ENCODE measurements at regions not wholly inside any gene's neighbourhood (a gene's known extent, or its start where the extent isn't known, plus 50 kb on each side); places are given as distances from the start of the nearest gene placed in this dataset.

DNA sequence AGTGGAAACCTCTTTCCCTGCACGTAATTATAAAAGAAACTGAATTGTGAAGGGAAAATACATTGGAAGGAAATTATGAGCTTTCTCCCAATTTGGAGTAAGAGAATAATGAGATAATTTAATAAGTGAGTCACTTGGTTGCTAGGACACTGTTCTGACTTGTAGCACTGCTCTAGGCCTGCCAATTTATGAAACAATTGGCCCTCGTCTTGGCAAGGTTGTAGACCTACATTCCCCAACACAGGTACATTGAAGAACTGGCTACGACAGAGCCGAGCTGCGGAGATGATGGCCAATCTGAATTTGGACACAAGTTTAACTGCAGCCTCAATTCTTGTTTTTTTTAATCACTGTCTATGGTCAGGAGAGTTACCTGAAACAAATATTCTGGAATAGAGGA lies 674.1 kb downstream of the MECOM start:
- DNase-seq = no peak

DNA sequence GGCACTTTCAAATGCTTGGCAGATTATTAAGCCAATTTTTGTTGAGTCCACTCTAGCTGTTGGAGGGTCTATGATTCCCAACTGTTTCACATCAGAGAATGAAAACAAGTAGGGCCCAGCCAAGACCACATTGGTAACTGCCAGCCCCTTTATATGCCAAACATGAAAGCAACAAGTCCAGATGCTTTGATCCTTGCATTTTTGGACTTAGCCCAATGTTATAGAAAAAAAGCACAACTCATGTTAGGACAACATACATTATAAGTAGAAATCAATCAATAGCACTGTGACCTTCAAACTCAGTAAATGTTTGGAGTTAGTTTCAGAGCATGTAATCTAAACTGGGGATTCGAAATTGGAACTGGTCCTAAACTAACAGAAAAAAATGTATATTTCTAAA lies 674.7 kb downstream of the MECOM start:
- no peaks in the 10 kb centered on the region for H3K36me3 ChIP-seq (ENCODE audit: low read depth)
- DNase-seq (no peak), ATAC-seq (no peak)
- H3K9me3 ChIP-seq = no peaks in the 10 kb centered on the region
- TF ChIP-seq, protein P1, sequence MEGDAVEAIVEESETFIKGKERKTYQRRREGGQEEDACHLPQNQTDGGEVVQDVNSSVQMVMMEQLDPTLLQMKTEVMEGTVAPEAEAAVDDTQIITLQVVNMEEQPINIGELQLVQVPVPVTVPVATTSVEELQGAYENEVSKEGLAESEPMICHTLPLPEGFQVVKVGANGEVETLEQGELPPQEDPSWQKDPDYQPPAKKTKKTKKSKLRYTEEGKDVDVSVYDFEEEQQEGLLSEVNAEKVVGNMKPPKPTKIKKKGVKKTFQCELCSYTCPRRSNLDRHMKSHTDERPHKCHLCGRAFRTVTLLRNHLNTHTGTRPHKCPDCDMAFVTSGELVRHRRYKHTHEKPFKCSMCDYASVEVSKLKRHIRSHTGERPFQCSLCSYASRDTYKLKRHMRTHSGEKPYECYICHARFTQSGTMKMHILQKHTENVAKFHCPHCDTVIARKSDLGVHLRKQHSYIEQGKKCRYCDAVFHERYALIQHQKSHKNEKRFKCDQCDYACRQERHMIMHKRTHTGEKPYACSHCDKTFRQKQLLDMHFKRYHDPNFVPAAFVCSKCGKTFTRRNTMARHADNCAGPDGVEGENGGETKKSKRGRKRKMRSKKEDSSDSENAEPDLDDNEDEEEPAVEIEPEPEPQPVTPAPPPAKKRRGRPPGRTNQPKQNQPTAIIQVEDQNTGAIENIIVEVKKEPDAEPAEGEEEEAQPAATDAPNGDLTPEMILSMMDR (IDR thresholded peaks at IDR 0.05) = no peak
- no peaks in the 10 kb centered on the region for H3K4me1 ChIP-seq (ENCODE audit: low read depth)
- H3K4me3 ChIP-seq = no peak overlapping the region
- intact Hi-C loops (cut with DNase I, micrococcal nuclease) = no loop called here

More for the DNA sequence above, 674.1 kb downstream of the MECOM start:
- TF ChIP-seq, protein P1 (IDR thresholded peaks at IDR 0.05) = no peak
- H3K9me3 ChIP-seq = no peaks in the 10 kb centered on the region
- intact Hi-C loops (cut with DNase I, micrococcal nuclease) = no loop called here
- no peaks in the 10 kb centered on the region for H3K4me1 ChIP-seq (ENCODE audit: low read depth)
- no peak for ATAC-seq
- H3K36me3 ChIP-seq (ENCODE audit: low read depth) = no peaks in the 10 kb centered on the region
- H3K4me3 ChIP-seq = no peak overlapping the region

DNA sequence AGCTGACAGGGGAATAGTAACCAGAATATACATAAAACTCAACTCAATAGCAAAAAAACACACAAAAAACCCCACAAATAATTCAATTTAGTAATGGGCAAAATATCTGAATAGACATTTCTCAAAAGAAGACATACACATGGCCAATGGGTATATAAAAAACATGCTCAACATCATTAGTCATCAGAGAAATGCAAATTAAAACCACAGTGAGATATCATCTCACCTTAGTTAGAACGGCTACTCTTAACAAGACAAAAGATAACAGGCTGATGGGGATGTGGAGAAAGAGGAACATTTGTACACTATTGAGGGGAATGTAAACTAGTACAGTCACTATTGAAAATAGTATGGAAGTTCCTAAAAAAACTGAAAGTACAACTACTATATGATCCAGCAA lies 678.6 kb downstream of the MECOM start:
- TF ChIP-seq, protein P1 (IDR thresholded peaks at IDR 0.05) = no peak
- Histone ChIP-seq H3K9me3 (no peaks in the 10 kb centered on the region), H3K4me1 (ENCODE audit: low read depth) (no peaks in the 10 kb centered on the region), H3K4me3 (no peak overlapping the region), H3K36me3 (ENCODE audit: low read depth) (no peaks in the 10 kb centered on the region)
- ATAC-seq (no peak), DNase-seq (no peak)
- intact Hi-C loops (cut with DNase I, micrococcal nuclease) = no loop called here

DNA sequence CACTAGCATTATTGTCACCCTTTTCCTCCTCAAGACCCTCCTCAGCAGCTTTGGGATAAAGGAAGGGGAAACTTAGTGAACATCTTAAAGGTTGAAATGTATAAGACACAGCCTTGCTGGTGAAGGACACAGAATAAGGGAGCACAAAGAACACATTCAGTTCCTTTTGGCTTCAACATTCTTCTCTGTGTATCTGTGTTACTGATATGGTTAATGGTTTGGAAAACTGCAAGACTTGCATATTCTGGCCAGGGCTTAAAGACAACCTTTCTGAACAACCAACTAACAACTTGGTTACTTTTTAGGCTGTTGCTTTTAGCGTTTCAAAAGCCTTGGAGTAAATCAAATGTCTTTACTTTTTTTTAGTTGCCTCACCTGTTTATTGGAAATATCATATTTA lies 680.5 kb downstream of the MECOM start:
- TF ChIP-seq, protein P1 (IDR thresholded peaks at IDR 0.05) = no peak
- no peaks in the 10 kb centered on the region for H3K9me3 ChIP-seq
- no peak overlapping the region for H3K4me3 ChIP-seq
- DNase-seq (no peak), ATAC-seq (no peak)
- no peaks in the 10 kb centered on the region for H3K36me3 ChIP-seq (ENCODE audit: low read depth)
- intact Hi-C loops (cut with DNase I, micrococcal nuclease) = no loop called here
- no peaks in the 10 kb centered on the region for H3K4me1 ChIP-seq (ENCODE audit: low read depth)

DNA sequence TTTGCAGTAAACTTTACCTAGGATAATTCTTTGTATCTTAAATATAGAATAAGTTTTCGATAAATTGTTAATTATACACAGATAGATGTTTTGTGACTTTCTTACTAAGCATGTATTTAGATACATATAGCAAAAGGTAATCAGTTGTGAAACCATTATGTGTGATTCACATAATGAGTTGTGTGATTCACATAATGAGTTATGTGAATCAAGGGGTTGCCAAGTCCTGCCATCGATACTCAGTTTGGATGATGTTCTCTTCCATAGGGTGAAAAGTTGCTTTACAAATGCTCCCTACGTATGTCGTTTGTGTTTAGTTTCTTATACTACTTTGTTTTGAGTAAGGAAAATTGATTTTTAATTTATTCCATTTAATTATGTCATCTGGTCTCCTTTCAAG lies 682.1 kb downstream of the MECOM start:
- Histone ChIP-seq H3K4me3 (no peak overlapping the region), H3K36me3 (ENCODE audit: low read depth) (no peaks in the 10 kb centered on the region), H3K4me1 (ENCODE audit: low read depth) (no peaks in the 10 kb centered on the region), H3K9me3 (no peaks in the 10 kb centered on the region)
- intact Hi-C loops (cut with DNase I, micrococcal nuclease) = no loop called here
- DNase-seq (no peak), ATAC-seq (no peak)
- TF ChIP-seq, protein P1 (IDR thresholded peaks at IDR 0.05) = no peak

DNA sequence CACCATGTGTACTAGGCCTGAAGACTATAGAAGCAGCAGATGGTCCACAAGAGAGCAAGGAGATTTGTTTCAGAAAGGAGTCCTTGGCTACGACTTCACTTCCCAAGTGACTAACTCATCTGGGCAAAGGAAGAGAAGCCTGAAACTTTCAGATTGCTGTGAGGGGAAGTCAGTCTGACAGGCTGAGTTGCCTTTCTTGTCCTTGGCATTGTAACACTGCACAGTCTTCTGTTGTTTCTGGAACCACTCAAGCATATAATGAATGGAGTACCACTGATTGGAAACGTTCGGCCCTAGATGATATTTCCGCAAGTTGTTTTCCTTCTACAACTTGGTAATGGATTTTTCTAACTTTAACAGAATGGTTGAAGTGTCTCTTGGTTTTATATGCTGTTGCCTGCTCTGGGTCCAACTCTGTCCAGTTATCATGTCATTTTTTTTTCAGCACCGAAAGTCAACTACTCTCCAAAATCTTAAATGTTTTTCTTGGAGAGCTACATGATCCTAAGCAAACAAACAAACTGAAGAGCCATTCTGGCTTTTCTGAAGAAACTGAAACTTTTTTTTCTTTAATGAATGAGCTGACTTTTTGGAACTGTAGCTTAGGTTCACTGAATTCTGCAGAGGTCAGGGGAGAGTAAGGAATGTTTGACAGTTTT lies 685.7 kb downstream of the MECOM start:
- no peaks in the 10 kb centered on the region for H3K4me1 ChIP-seq (ENCODE audit: low read depth)
- H3K9me3 ChIP-seq = no peaks in the 10 kb centered on the region
- H3K4me3 ChIP-seq = no peak overlapping the region
- no peaks in the 10 kb centered on the region for H3K36me3 ChIP-seq (ENCODE audit: low read depth)
- intact Hi-C loops (cut with DNase I, micrococcal nuclease) = no loop called here
- DNase-seq (no peak), ATAC-seq (no peak)
- TF ChIP-seq, protein P1 (IDR thresholded peaks at IDR 0.05) = no peak
